Activated CD4-positive, alpha-beta T cell treated with anti-CD3 and anti-CD28 coated beads for 24 hours (primary cell): ENCODE measurements at regions not wholly inside any gene's neighbourhood (a gene's known extent, or its start where the extent isn't known, plus 50 kb on each side); places are given as distances from the start of the nearest gene placed in this dataset.

Source experiments
- DNase-seq, 2 donors: peaks; one replicate each; pipeline ENCODE4 v3.0.0-alpha.2; 2020; ENCODE audit warnings: low read depth in 2 of 2

- no peak for DNase-seq
Observed at GRCh38 chr13:97135883-97136282, 86.2 kb upstream of the MBNL2 start.

- no peak for DNase-seq
Observed at GRCh38 chr13:97136418-97136817, 85.7 kb upstream of the MBNL2 start.

- DNase-seq, result no peak
Observed at GRCh38 chr13:97139691-97140090, 82.4 kb upstream of the MBNL2 start.

- DNase-seq, result no peak
Observed at GRCh38 chr13:97140131-97140530, 82.0 kb upstream of the MBNL2 start.

GRCh38 chr13:97140611-97141010, 81.5 kb upstream of the MBNL2 start:
- DNase-seq, result no peak

GRCh38 chr13:97141097-97141496, 81.0 kb upstream of the MBNL2 start:
- no peak for DNase-seq

GRCh38 chr13:97141564-97142005, 80.5 kb upstream of the MBNL2 start:
- DNase-seq, result no peak

GRCh38 chr13:97142452-97142851, 79.7 kb upstream of the MBNL2 start:
- DNase-seq, result no peak

- no peak for DNase-seq
Observed at GRCh38 chr13:97145057-97145456, 77.1 kb upstream of the MBNL2 start.

- DNase-seq, result no peak
Observed at GRCh38 chr13:97148894-97149293, 73.2 kb upstream of the MBNL2 start.

- no peak for DNase-seq
Observed at GRCh38 chr13:97160421-97160820, 61.7 kb upstream of the MBNL2 start.

- DNase-seq, result no peak
Observed at GRCh38 chr13:97161582-97162231, 60.4 kb upstream of the MBNL2 start.

- no peak for DNase-seq
Observed at GRCh38 chr13:97165502-97166425, 56.4 kb upstream of the MBNL2 start.

- DNase-seq, result no peak
Observed at GRCh38 chr13:97171136-97171535, 51.0 kb upstream of the MBNL2 start.
